Right lobe of liver (tissue), 6 donors: ENCODE measurements at regions not wholly inside any gene's neighbourhood (a gene's known extent, or its start where the extent isn't known, plus 50 kb on each side); places are given as distances from the start of the nearest gene placed in this dataset.

Experiments used
- ATAC-seq, 4 donors: fragments of 200-7000 bp; cut with Tn5 transposase; one replicate each; pipeline ENCODE4 v1.9.1; 2020; ENCODE audit warnings: mild to moderate bottlenecking in 4 of 4, moderate library complexity in 4 of 4
- DNase-seq, 3 donors: peaks; one replicate each; pipeline ENCODE4 v3.0.0-alpha.2; 2020
- H3K27ac ChIP-seq, 3 donors: fragments of 200-600 bp; one replicate each; pipeline ENCODE4 v1.8.0; 2022
- H3K27me3 ChIP-seq, 2 donors: fragments of 200-600 bp; one replicate each; pipeline ENCODE4 v1.8.0; 2022
- H3K36me3 ChIP-seq, 4 donors: fragments of 200-600 bp; sonication (generic) in 1 of 4; one replicate each; pipeline versions ENCODE4 v1.5.1 to v1.8.0; 2017 to 2022; ENCODE audit warnings: control low read depth in 1 of 4
- H3K4me1 ChIP-seq, 4 donors: fragments of 200-600 bp; sonication (generic) in 1 of 4; one replicate each; pipeline versions ENCODE4 v1.5.1 to v1.8.0; 2017 to 2022; ENCODE audit warnings: control low read depth in 1 of 4
- H3K4me3 ChIP-seq, 3 donors: fragments of 200-600 bp; one replicate each; pipeline ENCODE4 v1.8.0; 2022
- H3K9me3 ChIP-seq, 4 donors: fragments of 200-600 bp; sonication (generic) in 1 of 4; one replicate each; pipeline versions ENCODE4 v1.5.1 to v1.8.0; 2017 to 2022; ENCODE audit warnings: control low read depth in 1 of 4
- CTCF ChIP-seq, 4 donors: fragments of 200-600 bp in 3 of 4; fragments of 450-650 bp in 1 of 4; IDR thresholded peaks; one replicate each; pipeline versions ENCODE4 v1.5.1 to v1.8.0; 2016 to 2022; ENCODE audit warnings: antibody characterized with exemption in 4 of 4, mild to moderate bottlenecking in 2 of 4
- POLR2A ChIP-seq: fragments of 450-650 bp; IDR thresholded peaks from one replicate; pipeline ENCODE4 v1.6.1; 2017; ENCODE audit warnings: antibody characterized with exemption, mild to moderate bottlenecking
- WGBS: methylation state at CpG from one replicate; pipeline ENCODE4 v1.1.6; 2018; ENCODE audit warnings: low coverage, low lambda C conversion rate; ENCODE audit not compliant: insufficient coverage; ENCODE audit errors: missing lambda C conversion rate; 5-methylcytosine and 5-hydroxymethylcytosine counted together
- intact Hi-C, 2 donors: fragments of 100-400 bp; cut with DNase I; formaldehyde crosslinking; loops; one replicate each; pipeline versions ENCODE4 v1.11.2 to v1.14.1; 2022
- donor health status: DM: no; HTN: yes; CAD: no.
- donor health status: DM: no; HTN: no; CAD: no.
- donor health status: DM: no; HTN: no; CAD: no.
- donor health status: DM: no; HTN: yes; CAD: no.
- donor health status: DM: no; HTN: yes; CAD: no.

- Histone ChIP-seq H3K9me3 (no peaks in the 10 kb centered on the region), H3K4me3 (no peak overlapping the region), H3K4me1 (no peaks in the 10 kb centered on the region), H3K36me3 (no peaks in the 10 kb centered on the region), H3K27ac (no peak overlapping the region), H3K27me3 (no peaks in the 10 kb centered on the region)
- intact Hi-C loops = loop anchor here in 1 of 2 donors (5.0 kb wide), 1 partner anchor 385 kb away; no protein-coding TSS in a partner anchor
- TF ChIP-seq POLR2A (no peak), CTCF (IDR thresholded peaks at IDR 0.05) (peak; percentile 61 to 97 (median 92))
- DNase-seq (peak; percentile 71 to 77 (median 75)), ATAC-seq (peak; percentile 83 to 90 (median 88))
- 27% methylated on average over 12 of the region's 26 CpGs for WGBS
Observed at GRCh38 chr2:121076885-121077549, 208.0 kb downstream of the TFCP2L1 start.

DNA sequence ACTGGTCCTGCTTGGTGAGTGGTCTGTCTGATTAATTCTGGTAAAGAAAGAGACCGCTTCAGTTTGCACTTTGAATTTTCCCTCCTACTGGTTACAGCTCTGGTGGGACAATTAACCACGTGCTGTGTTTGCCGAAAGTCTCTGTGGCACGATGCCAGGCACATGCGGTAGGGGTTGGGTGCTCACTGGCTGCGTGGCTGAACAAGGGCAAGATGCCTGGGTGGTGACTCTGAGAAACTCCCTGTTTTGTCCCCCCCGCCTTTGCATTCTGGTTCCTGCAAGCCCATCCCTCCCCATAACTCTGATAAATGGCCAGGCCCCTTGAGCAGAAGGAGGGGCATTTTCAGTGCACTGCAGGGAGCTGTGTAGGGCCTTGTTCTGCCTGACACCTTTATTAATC lies 206.1 kb downstream of the TFCP2L1 start:
- WGBS = 60% methylated on average over 1 of the region's 7 CpGs
- Histone ChIP-seq H3K4me1 (no peaks in the 10 kb centered on the region), H3K9me3 (no peaks in the 10 kb centered on the region), H3K4me3 (no peak overlapping the region), H3K27ac (no peak overlapping the region), H3K27me3 (no peaks in the 10 kb centered on the region), H3K36me3 (no peaks in the 10 kb centered on the region)
- ATAC-seq = no peak
- intact Hi-C loops = loop anchor here in 1 of 2 donors (5.0 kb wide), 1 partner anchor 387 kb away; no protein-coding TSS in a partner anchor
- no peak for DNase-seq
- TF ChIP-seq POLR2A (no peak), CTCF (IDR thresholded peaks at IDR 0.05) (no peak)

GRCh38 chr2:121080013-121080772 lies 204.8 kb downstream of the TFCP2L1 start:
- ATAC-seq (peak; percentile 40 to 69 (median 66)), DNase-seq (peak in 1 of 3 donors; percentile 55)
- no peaks in the 10 kb centered on the region for H3K4me1 ChIP-seq
- intact Hi-C loops = loop anchor here in 1 of 2 donors (5.0 kb wide), 1 partner anchor 383 kb away; no protein-coding TSS in a partner anchor
- H3K4me3 ChIP-seq = no peak overlapping the region
- 22% methylated on average over 8 of the region's 8 CpGs for WGBS
- H3K27ac ChIP-seq = no peak overlapping the region
- H3K27me3 ChIP-seq = no peaks in the 10 kb centered on the region
- no peaks in the 10 kb centered on the region for H3K9me3 ChIP-seq
- H3K36me3 ChIP-seq = no peaks in the 10 kb centered on the region
- TF ChIP-seq CTCF (IDR thresholded peaks at IDR 0.05) (peak; percentile 81 to 93 (median 92)), POLR2A (no peak)

DNA sequence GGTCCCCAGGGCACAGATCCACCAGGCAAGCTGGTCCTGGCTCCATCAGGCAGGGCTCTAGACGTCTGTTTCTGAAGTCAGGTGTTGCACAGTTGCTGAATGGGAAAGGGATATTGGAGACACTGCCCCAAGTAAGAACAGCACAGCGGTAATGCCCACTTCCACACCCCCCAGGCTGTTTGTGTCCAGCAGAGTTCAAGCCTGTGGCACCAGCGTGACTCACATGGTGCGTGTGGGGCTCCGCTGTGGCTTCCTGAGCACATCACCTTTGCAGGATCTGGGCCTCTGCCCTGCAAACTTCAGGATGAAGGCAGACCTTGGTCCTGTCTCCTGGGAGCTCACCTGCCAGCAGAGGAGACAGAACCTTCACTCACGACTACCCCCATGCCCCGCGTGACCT lies 203.3 kb downstream of the TFCP2L1 start:
- 80% methylated on average over 1 of the region's 8 CpGs for WGBS

More for the DNA sequence above, 203.3 kb downstream of the TFCP2L1 start:
- H3K36me3 ChIP-seq = no peaks in the 10 kb centered on the region
- no peaks in the 10 kb centered on the region for H3K4me1 ChIP-seq
- H3K27me3 ChIP-seq = no peaks in the 10 kb centered on the region
- intact Hi-C loops = loop anchor here in 1 of 2 donors (5.0 kb wide), 1 partner anchor 384 kb away; no protein-coding TSS in a partner anchor
- no peak overlapping the region for H3K27ac ChIP-seq
- TF ChIP-seq CTCF (IDR thresholded peaks at IDR 0.05) (no peak), POLR2A (no peak)
- H3K4me3 ChIP-seq = no peak overlapping the region
- no peak for ATAC-seq
- DNase-seq = no peak
- H3K9me3 ChIP-seq = no peaks in the 10 kb centered on the region
